ENCODE measurements at regions not wholly inside any gene's neighbourhood (a gene's known extent, or its start where the extent isn't known, plus 50 kb on each side); places are given as distances from the start of the nearest gene placed in this dataset.

GRCh38 chr2:3033315-3033714 is 344.3 kb downstream of the EIPR1 start:
- TF ChIP-seq POLR2A (conservative IDR thresholded peaks at IDR 0.05) (no peak), ZNF384 (IDR thresholded peaks at IDR 0.05; ENCODE audit: low read depth, low read length) (no peak), CTCF (IDR thresholded peaks at IDR 0.05 in 2 of 3, conservative IDR thresholded peaks at IDR 0.05 in 1 of 3; ENCODE audit: insufficient read depth in 2 of 3, low read depth in 1 of 3, low read length in 3 of 3) (no peak), AFF4 (CRISPR knock-in tag; IDR thresholded peaks at IDR 0.05) (no peak)

Data from K562 (cell line).